ENCODE measurements at regions not wholly inside any gene's neighbourhood (a gene's known extent, or its start where the extent isn't known, plus 50 kb on each side); places are given as distances from the start of the nearest gene placed in this dataset.

DNA sequence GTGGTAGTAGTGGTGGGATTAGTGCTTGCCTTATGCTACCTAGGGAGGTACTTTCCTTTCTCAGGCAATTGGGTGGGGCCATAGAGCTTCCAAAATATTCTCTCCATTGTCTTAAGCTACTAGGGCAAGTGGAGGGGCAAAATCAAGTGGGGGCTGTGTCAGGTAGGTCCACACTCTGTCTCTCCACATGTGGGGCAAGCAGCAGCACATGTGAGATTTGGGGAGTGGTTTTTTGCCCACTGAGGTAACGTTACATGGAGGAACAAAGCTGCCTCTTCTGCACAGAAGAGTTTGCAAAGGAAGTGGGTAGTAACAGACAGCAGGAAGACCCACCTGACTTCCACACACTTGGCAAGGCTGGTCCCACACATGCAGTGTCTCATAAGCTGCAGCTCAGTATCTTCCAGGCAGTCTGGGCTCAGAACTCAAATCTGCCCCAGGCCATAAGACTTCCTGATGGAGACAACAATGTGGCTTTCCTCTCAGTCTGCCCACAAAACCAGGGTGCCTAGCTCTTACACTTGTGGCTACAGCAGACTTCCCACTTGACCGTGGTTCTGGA lies 1581.5 kb upstream of the PCDH20 start:
- no peak for DNase-seq (ENCODE audit: low read depth)

DNA sequence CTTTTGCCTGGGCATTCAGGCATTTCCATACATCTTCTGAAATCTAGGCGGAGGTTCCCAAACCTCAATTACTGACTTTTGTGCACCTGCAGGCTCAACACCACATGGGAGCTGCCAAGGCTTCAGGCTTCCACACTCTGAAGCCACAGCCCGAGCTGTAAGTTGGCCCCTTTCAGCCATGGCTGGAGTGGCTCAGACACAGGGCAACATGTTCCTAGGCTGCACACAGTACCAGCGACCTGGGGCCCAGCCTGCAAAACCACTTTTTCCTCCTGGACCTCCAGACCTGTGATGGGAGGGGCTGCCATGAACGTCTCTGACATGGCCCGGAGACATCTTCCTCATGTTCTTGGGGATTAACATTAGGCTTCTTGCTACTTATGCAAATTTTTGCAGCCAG lies 1558.2 kb upstream of the PCDH20 start:
- DNase-seq (ENCODE audit: low read depth) = no peak

DNA sequence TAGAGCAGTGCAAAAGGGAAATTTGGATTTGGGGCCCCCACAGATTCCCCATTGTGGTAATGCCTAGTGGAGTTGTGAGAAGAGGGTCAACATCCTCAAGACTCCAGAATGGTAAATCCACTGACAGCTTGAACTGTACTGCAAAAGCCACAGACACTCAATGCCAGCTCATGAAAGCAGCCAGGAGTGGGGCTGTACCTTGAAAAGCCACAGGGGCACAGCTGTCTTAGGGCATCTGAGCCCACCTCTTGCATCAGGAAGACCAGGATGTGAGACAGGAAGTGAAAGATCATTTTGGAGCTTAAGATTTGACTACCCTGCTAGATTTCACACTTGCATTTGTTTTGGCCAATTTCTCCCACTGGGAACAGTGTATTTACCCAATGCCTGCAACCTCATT lies 1548.9 kb upstream of the PCDH20 start:
- no peak for DNase-seq (ENCODE audit: low read depth)

DNA sequence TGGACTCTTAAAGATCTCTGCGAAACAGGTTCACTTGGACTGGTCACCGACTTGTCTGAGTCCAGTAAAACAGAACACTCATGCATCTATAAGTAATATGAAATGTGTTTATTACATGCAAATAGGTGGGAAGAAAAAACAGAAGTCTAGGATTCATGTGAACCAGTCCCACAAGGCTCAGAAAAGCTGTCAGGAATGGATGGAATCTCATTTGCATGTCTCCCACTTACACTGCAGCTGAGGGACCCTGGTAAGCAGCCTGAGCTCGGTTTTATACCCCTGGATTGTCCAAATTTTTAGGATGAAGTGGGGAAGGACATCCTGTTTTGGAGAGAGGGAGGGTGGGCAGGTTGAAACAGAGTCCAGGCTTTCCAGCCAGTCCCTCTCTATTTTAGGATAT lies 1545.1 kb upstream of the PCDH20 start:
- DNase-seq (ENCODE audit: low read depth) = no peak

DNA sequence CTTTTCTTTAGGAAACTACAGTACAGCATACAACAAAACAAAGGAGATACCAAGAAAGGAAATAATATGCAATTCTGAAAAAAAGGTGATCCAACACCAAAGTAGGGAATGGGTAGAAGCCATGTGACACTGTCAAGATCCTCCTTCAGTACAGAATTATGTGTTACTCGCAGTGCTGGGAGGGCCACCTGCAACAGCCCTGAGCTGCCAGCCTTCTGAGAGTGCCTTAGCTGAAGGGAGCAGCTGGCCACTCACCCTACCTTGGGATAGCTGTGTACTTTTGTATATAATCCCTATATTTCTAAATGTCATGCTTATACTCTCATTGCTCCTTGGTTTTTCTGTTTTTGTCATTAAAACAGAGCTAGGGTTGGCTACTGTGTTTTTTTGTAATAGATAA lies 1518.2 kb upstream of the PCDH20 start:
- no peak for DNase-seq (ENCODE audit: low read depth)

DNA sequence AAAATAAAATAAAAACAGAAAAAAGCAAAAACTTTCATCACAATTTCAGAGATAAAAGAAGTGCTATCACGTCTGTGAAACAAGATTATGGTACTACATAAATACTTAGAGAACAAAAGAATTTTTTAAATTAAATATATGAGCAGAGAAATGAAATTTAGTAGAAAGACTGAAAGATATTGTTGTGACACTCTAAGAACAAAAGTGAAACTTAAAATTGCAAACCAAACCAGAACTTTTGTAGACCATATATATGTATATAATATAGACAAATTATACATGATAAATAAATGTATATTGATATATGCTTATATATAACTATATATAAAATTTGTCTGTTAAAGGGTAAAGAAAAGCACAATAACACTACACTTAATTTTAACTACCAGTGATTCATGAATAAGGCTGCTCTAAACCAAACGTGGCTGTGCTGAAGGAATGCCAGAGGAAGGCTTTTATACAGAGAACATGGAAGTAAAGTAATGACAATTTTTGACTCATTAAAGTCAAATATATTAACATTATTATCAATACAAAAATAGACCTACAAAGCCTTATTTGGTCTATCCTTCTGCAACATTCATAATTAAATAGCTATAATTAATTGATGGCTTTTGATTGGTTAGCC lies 1516.7 kb upstream of the PCDH20 start:
- no peak for DNase-seq (ENCODE audit: low read depth)

DNA sequence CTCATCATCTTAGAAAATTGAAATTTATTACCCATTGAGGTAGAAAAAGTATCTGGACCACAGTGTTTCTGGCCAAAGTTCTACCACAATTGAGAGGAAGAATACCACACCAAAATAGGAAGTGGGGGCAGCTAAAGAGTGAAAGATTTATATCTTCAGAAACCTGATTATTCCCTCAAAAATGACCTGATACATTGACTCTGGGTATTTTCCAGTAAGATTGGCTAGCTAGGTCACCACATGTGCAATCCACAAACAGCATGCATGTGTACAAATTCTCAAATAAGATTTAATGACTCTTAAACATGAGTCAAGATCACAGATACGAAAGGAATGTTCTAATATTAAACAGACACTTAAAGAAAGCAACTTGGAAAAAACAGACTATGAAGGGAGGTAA lies 1516.2 kb upstream of the PCDH20 start:
- no peak for DNase-seq (ENCODE audit: low read depth)

DNA sequence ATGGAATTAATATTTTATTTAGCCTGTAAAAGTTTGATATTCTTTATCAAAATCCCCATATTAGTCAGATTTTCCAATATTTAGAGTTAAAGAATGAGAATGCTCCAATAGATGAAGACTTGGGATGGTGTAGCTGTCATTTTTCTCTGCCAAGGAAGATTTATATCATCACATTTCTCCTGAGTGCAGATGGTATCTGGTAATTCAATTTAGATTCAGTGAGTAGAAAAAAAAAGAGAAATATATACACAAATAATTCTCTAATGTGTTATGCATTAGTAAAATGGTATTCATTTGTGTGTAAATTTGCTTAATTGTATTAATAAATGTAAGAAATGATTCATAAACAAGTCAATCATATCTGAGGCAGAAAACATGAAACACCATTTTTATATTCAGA lies 1508.7 kb upstream of the PCDH20 start:
- DNase-seq (ENCODE audit: low read depth) = no peak

DNA sequence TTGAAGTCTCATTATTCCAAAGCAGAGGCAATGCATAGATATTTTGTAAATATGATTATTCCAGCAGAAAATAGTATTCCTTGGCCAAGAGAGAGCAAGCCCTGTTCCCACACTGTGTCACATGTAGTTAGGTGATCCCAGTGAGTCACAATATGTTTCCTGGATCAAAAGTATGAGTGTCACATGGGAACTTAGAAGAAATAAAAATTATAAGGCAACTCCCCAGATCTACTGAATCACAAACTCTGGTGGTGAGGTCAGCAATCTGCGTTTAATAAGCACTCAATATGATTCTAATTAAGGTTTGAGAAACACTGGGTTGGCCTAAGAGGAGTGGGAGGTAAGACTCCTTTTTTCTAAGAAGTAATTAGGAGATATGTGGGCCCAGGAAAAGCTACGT lies 1504.5 kb upstream of the PCDH20 start:
- no peak for DNase-seq (ENCODE audit: low read depth)

DNA sequence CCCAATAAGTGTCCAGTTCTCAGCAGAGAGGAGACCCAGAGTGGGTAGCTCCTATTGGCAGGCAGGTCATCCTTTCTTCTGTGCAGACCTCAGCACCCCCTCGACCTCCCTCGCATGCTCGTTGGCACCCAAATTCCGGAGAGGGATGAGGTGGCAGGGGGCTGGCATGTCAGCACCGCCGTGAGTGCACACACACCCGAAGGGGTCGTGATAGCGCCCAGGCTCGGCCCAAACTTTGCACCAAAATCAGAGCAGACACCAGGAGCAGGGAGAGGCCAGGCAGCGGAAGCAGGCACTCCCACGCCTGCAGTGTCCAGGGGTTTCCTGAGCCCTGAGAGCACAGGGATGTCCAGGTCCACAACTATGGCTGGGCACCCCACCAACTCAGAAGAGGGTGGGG lies 1503.8 kb upstream of the PCDH20 start:
- no peak for DNase-seq (ENCODE audit: low read depth)

DNA sequence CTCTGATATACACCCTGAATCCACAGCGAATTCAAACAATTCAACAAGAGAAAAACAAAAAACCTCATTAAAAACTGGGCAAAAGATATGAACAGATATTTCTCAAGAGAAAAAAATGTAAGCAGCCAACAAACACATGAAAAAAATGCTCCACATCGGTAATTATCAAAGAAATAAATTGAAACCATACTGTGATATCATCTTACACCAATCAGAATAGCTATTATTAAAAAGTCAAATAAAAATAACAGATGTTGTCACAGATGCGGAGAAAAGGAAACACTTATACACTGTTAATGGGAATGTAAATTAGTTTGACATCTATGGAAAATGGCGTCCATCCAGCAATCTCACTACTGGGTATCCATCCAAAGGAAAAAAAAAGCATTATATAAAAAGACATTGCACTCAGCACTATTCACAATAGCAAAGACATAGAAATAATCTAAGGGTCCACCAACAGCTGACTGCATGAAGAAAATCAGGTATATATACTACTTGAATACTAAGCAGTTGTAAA lies 1495.0 kb upstream of the PCDH20 start:
- DNase-seq (ENCODE audit: low read depth) = no peak

DNA sequence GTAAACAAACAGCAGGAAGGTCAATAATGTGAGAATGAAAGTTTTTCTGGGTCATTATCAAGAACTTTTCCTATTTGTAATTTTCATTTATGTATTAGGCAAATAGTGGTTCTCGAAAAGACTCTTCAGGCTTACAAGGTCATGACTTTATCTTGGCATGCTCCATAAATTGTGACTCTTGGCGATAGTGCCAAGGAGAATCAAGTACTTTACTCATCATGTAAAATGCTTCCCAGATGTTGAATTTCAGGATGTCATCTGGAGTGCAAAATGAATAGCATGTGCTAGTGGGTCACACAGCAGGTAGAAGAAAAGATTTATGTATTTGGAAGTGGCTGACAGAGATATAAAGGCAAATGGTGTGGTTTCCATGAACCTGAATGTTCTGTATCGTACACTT lies 1492.7 kb upstream of the PCDH20 start:
- no peak for DNase-seq (ENCODE audit: low read depth)

DNA sequence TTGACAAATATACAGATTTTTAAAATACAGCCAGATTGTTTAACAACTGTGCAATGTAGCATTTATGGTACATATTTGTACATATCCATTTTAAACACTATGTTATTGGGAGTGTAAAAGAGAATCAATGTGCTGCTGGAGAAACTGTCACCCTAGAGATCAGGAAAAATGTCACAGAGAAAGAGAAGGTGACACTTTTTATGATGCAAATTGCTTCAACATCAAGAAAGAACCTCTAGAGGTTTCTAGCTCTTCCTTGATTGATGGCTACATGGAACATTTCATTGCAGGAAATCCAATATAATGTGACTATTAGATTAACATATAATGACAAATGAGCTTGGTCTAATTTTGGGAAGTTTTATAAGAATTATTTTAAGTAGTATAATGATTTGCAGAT lies 1491.2 kb upstream of the PCDH20 start:
- no peak for DNase-seq (ENCODE audit: low read depth)

DNA sequence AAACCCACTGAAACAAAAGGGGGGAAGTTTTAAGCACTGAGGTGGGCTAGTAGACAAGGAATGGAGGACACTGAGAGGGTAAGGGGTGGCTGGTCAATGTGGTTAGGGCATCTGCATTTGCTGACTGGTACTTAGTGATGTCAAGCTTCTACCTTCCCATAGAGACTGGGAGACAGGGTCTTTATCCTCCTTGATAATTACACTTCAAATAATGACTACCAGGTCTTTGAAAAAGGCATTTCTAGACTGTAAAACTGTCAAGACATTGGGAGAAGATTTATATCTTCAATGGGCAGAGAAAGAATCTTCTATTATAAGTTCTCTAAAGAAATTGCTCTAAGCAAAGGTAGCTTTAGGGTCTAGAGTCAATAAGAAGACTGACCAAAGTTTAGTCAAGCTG lies 1490.8 kb upstream of the PCDH20 start:
- DNase-seq (ENCODE audit: low read depth) = no peak

DNA sequence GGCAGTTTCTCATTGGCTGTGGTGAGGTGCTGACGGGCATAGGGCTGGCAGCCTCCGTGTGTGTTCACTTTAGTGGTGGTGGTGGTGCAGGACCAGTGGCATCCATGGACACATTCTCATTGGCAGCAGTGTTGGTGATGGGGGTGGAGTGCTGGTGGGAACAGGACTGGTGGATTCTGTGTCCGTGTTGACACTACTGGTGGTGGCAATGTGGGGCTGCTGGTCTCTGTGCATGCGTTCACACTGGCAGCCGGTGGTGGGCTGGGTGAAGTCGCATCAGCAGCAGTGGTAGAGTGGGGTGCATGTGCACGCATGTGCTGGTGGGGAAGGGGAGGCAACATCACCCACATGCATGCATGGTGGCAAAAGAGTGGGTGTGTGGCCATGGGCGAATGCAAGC lies 1471.4 kb upstream of the PCDH20 start:
- no peak for DNase-seq (ENCODE audit: low read depth)

DNA sequence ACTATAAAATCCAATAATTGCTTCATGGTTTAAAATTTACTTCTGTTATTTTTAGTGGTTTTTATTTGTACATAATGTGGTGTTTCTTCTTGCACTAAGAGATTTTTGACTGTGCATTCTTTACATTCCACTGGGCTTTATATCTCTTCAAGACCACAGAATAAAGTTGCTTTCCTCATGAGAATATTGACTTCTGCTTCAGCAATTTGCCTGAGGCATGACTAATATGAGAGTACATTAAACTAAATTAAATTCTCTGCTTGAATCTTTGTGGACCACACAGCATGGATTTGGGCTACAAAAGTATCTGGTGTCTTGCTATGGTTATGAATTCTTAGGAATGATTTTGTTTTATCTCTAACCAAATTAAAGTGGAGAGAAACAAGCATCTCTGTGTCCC lies 1463.4 kb upstream of the PCDH20 start:
- DNase-seq (ENCODE audit: low read depth) = peak; percentile 15

DNA sequence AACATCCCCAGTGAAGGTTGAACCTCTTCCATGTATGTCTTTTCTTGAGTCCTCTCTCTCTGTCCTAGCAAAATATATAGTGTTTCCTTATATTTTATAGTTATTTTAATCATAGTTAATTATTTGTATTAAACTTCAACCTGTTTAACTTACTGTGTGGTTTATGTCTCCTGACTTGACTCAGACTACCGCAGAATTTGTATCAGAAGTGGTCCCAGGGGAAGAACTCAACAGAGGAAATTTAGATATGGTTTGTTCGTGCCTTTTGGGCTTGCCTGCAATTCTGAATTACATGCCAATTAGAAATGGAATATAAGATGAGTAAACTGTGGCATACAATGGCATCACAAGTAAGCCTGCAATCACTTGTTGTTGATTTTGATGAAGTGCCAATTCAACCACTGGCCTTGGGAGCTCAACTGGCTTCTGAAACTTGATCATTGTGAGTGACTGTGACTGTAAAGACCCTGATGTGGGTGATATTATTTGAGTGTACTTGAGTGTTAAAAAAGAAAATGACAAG lies 1459.5 kb upstream of the PCDH20 start:
- DNase-seq (ENCODE audit: low read depth) = no peak

DNA sequence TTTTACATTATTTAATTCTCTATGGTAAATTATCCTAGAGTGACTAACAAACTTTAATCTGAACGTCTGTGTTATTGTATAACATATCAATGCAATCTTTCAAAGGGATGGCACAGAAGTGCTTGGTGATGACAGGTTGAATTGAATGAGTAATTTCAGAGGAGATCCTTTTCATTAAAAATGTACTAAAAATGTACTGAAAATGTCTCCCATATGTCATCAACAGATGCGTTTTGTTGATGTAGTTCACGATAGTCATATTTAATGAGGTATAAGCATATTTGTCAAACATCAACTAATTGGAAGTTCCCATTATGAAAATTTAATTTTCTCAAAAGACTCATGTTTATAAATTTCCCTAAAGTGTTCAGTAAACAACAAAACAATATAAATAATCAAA lies 1434.7 kb upstream of the PCDH20 start:
- no peak for DNase-seq (ENCODE audit: low read depth)

DNA sequence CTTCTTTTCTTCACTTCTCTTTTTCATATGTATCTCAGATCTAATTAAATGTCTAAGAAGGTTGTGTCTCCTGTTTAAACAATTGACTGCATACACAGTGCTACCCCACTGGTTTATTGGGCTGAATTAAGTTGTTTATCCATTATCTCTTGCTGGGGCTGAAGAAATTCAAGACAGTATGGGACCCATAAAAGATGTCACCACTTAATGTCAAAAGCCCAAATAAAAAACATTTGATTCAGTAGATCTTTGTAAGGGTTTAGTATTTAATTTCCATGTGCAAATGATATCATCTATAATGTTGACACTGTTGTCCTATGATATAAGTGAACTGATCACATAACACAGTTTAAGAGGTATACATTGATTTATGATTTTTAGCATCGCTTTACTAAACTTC lies 1431.9 kb upstream of the PCDH20 start:
- no peak for DNase-seq (ENCODE audit: low read depth)

DNA sequence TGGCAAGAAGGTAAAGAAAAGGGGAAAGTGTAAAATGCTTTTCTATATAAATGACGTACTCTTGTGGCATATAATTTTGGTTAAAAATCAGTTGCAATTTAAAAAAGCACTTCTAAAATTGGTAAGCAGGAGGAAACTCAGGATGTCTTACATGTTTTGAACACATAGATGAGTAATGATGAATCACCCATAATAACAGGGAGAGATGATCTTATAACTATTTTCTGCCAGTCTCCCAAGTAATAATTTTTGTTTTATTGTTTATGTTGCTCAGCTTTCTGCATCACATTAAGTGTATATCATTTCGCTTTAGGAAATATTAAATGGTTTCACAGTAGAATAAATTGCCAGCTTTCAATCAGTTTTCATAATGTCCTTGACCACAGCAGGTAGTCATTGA lies 1430.7 kb upstream of the PCDH20 start:
- no peak for DNase-seq (ENCODE audit: low read depth)

DNA sequence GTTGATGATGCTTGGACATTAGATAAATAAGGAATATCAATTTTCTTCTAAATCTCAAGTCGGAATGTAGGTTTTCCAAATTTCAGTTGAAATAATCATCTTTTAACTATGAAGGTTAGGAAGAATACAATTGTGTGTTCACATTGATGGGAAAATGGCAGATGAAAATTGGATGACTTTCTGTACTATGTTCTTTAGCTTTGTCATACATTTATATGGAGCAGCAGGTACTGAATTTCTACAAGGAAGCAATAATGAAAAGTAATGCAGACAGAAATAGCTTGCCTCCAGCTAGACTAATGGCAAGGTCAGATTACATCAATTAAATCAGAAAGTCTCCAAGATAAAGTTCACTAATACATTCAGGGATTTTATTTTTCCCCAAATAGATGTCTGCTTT lies 1423.7 kb upstream of the PCDH20 start:
- no peak for DNase-seq (ENCODE audit: low read depth)

DNA sequence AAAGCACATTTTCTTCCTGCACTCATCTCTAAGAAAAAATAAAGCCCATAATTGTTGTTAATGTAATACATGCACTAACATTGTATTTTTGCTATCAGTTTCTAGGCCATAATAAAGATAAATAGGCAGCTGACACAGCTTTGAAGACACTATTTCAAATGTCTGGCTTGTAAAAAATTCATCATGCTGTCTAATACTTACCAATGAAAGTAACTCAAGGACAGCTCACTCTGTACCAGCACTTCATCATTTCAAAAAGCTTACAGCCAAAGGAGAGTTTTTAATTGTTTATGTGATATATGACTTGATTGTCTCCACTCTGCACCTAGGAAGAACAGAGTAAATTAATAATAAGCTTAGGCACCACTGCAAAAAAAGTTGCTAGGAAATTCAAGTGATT lies 1423.3 kb upstream of the PCDH20 start:
- DNase-seq (ENCODE audit: low read depth) = no peak

DNA sequence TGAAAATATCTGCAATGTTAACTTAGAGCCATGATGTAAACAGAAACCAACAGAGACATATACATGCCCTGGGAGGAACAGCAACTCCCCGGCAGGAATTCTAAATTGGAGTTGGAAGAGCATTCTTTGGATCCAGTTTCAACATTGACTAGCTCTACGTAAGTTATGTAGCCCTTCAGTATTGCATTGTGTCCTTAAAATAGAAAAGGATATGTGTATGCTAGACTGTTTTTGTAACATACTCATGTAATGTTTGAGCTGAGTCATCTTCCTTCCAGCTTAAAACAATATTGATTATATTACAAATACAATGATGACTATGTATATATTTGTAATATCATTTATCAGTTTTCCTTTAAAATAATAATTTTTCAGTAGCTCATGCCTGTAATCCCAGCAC lies 1422.2 kb upstream of the PCDH20 start:
- peak; percentile 37 for DNase-seq (ENCODE audit: low read depth)

DNA sequence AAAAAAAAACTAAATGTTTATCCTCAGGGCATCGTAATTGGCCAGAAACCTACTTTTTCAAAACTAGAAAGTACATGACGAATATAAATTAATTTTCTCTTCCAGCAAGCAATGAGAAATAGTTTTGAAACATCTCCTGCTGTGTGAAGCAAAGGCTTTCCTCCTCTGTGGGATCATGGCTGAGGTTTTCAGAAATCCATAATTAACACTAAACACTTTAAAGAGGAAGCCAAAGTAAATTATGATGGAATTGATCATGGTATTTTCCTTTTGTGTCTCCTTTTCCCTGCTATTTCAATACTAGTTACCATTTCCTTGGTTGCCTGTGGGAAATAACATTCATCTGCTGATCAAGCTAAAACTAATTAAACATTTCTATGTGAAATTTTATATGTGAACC lies 1413.8 kb upstream of the PCDH20 start:
- no peak for DNase-seq (ENCODE audit: low read depth)
